Fibroblast of lung (primary cell): ENCODE measurements at regions not wholly inside any gene's neighbourhood (a gene's known extent, or its start where the extent isn't known, plus 50 kb on each side); places are given as distances from the start of the nearest gene placed in this dataset.

Source experiments
- CTCF ChIP-seq, 2 donors: IDR thresholded peaks in 1 of 2; conservative IDR thresholded peaks in 1 of 2; 1 replicate in 1 of 2; 2 replicates in 1 of 2; pipeline ENCODE4 v1.5.1; 2011 to 2012; ENCODE audit warnings: low read length in 2 of 2, control low read depth in 1 of 2, inconsistent platforms in 1 of 2, low read depth in 1 of 2, mild to moderate bottlenecking in 1 of 2
- EZH2 ChIP-seq: IDR thresholded peaks from 2 replicates; pipeline ENCODE4 v1.5.1; 2012; ENCODE audit warnings: low read length, control low read depth, mild to moderate bottlenecking; ENCODE audit errors: missing control alignments

GRCh38 chr14:83744891-83745290, 1785.1 kb upstream of the FLRT2 start:
- TF ChIP-seq CTCF (conservative IDR thresholded peaks at IDR 0.05 in 1 of 2, IDR thresholded peaks at IDR 0.05 in 1 of 2; ENCODE audit: low read depth in 1 of 2, low read length in 2 of 2) (no peak), EZH2 (no peak)
